ENCODE measurements at regions not wholly inside any gene's neighbourhood (a gene's known extent, or its start where the extent isn't known, plus 50 kb on each side); places are given as distances from the start of the nearest gene placed in this dataset.

DNA sequence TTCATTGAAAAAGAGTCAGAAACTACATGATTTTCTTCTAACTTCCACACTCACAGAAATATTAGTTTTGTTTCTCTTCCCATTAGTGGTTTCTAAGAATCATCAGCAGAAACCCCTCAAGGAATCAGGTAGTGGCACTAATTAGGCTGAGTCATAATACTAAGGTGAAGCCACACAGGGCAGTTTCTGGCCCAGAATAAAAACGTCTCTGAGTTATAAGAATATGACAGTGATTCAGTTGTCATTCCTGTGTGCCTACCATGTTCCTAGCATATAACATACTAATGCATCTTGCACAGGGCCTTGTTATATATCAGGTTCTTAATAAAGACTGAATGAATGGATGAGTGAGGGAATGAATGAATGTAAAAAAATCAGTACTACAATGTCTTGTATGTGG is 206.0 kb upstream of the PLEKHG7 start:
- DNase-seq (ENCODE audit: low spot score) = no peak

DNA sequence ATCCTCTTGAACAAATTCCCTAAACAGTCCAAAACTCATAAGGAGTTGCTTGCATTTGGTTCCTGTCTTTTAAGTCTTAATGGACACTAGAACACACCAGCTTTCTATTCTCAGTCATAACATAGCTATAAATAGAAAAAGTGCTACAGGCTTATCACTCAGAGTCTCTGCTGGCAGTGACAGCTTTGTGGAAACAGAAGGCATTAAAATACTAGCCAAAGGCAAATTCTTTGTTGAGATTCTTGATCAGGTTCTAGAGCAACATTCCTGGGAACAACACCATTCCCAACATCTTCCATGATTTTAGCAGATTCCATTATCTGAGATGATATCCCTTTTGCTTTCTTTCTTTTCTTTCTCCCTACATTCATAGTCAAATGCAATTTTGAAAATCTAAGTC is 207.7 kb upstream of the PLEKHG7 start:
- DNase-seq (ENCODE audit: low spot score) = no peak

DNA sequence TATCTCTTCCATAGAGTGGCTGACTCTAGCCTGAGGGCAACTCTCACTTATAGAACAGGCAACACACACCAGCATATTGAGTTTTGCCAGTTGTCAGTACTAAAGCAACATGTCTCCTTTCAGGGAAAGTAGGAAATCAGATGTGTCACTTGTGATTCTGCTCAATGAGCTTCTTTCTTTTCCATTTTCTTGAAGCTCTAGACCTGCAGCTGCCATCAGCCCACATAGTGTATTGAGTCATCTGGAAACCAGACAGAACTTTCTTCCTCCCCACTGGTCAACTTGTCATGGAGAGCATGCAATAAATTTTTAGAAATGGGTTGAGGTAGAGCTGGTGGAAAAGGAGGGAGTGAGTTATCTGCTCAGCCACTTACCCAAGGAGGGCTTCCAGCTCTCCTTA is 209.0 kb upstream of the PLEKHG7 start:
- no peak for DNase-seq (ENCODE audit: low spot score)

DNA sequence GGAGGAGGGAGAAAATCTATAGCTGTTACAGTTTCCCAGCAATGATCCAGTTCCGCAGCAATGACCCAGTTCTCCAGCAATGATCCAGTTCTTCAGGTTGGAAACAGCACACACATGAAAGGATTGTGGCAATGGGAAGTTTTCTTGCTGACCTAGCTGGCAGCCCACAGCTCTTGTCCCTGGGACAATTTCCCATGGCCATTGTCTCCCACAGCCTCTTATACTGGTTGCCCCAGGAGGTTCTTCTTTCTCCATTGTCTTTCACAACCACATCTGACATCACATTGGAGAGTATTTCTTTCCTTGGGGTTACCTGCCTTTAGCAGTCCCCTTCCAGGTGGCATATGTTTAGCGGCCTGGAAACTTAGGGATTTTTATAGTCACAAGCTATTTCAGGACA is 209.8 kb upstream of the PLEKHG7 start:
- no peak for DNase-seq (ENCODE audit: low spot score)

DNA sequence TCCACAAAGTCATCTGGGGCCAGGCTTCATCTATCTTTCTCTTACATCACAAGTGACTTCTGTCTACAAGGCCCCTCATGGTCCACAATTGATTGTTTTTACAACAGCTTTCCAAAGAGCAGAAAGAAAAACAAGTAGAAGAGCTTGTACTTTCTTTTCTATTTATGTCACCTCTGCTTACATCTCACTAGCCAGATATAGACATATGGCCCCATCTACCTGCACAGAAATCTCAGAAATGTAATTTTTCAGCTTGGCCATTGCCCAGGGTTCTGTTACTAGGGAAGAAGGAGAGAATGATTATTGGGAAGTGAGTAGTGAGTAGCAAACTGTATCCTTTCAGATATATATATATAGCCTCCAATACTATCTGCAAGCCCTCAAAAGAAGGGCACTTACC is 210.5 kb upstream of the PLEKHG7 start:
- no peak for DNase-seq (ENCODE audit: low spot score)

DNA sequence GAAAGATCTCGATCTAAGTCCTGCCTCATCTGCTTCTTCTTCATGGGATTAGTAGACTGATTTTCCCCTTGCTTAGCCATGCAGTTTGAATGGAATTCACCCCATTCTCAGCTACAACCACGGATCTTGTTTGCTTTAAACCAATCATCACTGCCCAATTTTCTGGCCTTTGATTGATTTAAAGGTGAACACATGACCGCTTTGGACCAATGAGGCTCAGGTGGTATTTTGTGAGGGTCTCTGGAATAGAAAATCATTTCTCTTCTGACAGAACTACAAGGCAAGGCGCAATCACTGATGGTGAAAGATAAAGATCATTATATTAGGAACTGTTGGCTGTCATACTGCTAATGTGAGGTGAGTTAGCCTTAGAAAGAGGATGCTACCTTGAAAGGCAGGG is 213.0 kb upstream of the PLEKHG7 start:
- DNase-seq (ENCODE audit: low spot score) = no peak

DNA sequence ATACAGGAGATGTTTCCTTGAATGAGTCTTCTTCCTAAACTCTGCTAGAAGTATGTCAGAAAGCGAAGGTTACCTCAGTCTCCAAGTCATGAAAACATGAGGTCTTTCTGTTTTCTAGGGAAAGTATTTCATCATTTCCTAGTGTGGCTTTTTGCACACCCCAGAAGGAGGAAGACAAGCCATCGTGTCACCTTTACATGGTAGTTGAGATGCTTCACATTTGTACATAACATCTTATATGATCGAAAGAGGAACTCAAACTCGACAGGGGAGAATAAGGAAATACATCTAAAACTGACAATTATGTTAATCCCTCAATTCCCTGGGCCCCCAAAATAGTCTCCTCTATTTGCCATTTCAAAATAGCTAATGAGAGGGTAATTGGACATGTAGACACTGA is 214.1 kb upstream of the PLEKHG7 start:
- no peak for DNase-seq (ENCODE audit: low spot score)

DNA sequence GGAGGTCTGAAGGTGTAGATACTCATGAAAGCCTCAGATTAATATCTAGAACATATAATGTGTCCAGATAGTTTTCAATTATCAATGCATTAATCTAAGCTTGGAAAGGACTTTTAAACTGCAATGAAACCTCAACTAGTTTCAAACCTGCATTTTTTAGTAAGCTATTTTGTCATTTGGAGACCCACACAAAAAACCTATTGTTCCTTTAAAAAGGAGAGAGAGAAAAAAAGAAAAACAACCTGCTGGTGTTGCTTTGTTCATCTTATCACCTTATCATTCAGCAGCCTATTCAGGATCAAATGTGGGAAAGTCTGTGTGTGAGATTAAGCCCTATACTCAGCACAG is 215.7 kb upstream of the PLEKHG7 start:
- DNase-seq (ENCODE audit: low spot score) = no peak

DNA sequence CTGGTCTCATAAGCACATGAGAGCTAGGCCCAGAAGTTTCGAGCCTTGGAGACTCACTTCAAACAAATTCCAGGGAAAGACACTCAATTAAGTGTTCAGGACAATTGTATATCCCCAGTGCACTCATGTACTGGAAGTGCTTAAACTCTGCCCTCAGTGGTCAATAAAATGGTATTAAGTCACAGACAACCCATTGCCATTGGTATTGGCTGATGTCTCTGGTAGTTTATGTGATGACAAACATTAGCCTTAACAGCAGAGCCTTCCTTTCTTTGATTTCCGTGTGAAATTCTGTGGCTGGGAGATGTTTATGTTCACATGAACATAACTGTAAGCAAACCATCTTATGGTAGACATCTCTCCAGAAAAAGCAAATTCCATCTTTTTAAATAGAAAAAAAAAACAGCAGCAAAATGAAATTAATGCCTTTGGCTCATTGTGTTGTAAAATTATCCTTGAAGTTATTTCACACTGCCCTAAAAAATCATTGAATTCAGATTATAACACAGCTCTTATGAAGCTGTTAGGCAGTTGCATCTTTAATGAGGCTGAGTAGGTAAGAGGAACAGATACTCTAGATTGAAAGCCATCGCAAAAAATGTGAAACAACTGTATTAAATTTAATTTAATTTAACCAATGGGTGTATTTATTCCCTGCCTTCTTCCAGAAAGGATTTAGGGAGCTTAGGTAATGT is 216.2 kb upstream of the PLEKHG7 start:
- DNase-seq (ENCODE audit: low spot score) = no peak

DNA sequence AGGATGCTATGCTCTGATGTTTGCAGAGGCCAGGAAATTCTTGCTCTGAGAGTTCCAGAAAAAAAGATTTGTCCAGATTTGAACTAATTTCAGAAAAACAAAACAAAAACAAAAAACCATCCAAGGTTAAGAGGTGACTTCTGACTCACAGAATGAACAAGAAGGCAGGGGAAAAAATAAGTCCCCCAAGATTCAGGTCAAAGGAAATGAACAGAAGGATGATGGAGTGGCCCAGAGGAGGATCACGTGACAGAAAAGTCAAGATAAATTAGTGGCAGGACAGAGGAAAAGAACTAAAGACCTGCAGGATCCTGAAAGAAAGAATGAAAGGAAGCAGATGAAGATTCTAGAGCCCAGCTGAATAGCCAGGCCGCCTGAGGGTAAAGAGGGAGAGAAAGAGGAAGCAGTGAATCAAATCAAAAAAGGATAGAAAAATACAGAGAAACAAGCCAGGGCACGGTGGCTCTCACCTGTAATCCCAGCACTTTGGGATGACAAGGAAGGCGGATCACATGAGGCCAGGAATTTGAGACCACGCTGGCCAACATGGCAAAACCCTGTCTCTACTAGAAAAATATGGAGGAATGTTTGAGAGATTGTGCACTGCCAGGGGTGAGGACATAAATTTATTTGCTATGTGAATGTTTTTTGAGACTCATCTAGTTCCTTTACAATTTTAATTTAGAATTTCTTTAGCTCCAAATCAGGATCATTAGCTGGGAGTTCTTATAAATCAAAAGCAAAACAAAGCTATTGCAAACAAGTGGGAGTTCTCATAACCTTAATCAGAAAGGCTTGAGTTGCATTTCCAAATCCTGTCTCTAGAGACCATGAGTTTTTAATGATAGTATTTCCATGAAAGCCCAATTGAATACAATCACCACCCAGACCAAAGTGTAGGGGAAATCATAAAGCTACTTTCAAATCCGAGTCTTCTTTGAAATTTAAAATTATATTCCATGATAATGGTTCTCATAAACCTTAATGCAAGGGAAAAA is 217.1 kb upstream of the PLEKHG7 start:
- DNase-seq (ENCODE audit: low spot score) = no peak

DNA sequence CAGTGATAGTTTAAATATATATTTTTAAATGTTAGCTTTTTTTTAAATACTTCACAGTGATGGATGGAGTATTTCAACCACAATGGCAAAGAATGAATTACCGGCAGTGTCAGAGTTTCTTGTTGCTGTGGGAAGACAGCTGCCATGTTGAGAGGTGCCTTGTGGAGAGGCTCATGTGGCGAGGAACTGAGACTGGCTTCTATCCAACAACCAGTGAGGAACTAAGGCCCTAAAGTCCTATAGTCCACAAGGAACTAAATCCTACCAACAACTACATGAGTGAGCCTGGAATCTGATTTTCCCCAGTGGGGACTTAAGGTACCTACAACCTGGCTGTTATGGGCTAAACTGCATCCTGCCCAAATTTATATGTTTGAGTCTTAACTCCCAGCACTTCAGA is 220.2 kb upstream of the PLEKHG7 start:
- no peak for DNase-seq (ENCODE audit: low spot score)

DNA sequence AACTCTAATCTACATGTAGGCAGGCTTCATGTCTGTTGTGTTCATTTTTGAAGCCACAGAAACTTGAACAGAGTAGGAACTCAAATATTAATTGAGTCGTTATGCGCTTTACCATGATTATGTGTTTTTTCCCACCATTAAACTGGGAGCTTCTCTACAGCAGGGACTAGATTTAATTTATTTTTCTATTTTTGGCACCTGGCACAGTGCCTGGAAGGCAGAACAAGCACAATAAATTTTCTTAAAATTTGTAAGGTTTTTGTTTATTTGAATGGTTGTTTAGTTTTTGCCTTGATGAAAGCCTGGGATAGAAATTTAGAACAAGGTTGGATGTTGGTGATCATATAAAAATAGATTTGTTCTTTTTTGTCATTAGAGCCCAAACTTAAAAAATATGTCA is 221.7 kb upstream of the PLEKHG7 start:
- DNase-seq (ENCODE audit: low spot score) = no peak

DNA sequence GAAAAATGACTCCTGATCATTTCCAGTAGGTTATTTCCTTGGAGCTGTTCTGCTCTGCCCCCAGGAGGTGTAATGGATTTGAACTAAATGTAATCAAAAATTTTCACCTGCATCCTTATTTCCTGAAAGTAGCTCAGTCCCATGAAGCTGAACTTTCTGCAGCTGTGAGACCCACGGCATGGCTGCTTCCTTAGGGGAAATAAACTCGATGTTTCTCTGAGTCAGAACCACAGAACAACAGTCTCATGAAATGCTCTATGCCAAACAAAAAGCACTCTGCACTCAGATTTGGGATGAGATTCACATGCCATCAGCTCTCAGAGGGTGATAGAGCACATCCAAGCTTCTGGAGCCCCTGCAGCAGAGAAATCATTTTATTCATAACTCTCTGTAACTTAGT is 224.1 kb upstream of the PLEKHG7 start:
- DNase-seq (ENCODE audit: low spot score) = no peak

DNA sequence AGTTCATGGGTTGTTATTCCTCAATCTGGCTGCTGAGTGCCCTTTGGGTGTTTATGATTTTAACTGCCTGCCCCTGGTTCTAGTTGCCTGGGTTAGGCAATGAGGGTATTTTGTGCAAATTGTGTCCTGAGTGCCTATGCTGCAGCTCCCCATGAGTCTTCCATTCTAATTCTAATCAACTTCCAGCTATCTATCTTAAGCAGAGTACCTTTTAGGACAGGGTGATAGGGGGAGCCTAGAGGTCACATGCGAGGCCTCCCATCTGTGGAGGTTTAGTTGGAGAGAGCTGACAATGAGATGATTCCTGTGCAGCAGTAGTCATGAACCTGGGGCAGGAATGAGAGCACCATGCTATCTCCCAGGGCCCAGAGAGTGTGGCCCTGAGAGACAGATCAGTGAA is 225.9 kb upstream of the PLEKHG7 start:
- DNase-seq (ENCODE audit: low spot score) = no peak

DNA sequence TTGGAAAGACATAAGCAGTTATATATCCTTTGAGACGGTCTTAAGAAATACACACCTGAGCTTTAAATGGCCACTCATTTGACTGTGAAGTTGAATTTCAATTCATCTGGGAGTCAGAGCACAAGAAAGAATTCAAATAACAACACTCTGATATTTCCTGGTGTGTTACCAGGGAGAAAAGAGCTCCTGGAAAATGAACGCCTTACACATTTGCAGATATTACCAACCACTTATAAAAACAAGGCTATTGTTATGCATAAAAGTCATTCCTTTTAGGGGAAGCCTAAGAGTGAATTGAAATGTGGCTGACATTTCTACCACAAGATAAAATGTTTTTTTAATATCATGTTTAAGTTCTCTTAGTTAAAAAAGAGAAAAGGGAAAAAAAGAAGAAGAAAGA is 229.2 kb upstream of the PLEKHG7 start:
- no peak for DNase-seq (ENCODE audit: low spot score)

DNA sequence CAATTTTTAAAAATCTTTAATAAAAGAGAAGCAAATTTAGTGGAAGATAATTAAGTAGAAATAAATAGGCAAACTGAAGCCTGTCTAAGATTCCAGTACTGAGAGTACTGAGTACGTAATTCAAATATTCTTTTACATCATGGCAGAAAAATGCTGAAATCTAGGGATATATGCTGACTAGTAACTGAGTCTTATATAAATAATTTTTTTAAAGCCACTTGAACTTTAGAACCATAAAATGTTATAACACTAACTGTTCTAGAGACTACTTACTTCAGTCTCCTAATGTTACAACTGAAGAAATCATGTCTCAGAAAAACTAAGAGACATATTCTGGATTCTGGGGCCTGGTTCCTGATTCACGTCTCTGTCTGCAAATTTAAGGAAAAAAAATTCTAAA is 230.6 kb upstream of the PLEKHG7 start:
- no peak for DNase-seq (ENCODE audit: low spot score)

DNA sequence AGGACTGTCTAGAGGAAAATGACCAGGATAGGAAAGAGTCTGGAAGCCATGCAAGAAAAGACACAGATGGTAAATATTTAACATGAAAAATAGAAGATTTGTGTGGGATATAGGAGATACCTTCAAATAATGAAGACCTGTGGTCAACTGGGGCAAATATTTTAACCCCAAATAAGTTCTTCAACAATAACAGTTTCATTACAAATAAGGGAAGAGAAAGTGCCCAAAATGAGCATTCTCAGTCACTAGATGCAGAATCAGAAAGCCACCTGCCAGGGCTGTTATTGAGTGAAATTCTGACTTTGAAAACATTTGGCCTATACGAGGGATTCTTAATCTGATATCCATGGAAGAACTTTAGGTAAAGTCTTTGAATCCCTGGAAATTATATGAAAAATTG is 231.2 kb upstream of the PLEKHG7 start:
- no peak for DNase-seq (ENCODE audit: low spot score)

DNA sequence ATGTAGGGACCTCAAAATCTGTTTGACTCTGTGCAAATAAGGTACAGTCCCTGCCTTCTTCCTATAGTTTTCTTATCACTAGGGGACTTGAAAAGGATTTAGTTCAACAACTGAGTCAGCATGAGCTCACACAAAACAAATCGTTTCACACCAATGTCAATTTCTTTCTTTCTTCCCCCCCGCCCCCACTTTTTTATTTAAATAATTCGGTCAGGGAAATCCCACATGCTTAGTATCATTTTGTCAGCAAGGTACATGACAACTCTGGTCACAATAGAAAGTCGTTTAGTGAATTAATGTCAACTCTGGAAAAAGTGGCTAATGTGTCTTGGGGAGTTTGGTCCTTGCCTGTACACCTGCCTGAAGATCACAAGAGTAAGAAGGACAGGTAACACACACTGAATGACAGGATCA is 232.2 kb upstream of the PLEKHG7 start:
- no peak for DNase-seq (ENCODE audit: low spot score)

DNA sequence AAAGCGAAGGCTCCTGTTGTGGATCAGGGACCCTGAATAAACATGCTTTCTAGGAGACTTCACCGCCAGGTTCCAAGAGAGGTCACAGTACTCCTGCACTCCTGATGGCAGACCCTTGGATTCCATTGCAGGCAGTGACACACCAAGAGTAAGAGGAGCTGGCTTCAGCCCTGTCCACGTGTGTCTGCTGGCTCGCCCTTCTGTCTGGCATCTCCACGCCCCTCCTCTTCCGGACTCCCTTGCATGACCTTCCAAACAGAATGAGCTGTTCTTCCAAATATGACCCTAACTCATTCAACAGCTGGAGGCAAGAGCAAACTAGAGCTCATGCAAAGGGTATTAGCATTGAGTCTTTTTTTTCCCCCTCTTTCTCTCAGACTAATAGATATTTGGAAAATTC is 233.0 kb upstream of the PLEKHG7 start:
- no peak for DNase-seq (ENCODE audit: low spot score)

DNA sequence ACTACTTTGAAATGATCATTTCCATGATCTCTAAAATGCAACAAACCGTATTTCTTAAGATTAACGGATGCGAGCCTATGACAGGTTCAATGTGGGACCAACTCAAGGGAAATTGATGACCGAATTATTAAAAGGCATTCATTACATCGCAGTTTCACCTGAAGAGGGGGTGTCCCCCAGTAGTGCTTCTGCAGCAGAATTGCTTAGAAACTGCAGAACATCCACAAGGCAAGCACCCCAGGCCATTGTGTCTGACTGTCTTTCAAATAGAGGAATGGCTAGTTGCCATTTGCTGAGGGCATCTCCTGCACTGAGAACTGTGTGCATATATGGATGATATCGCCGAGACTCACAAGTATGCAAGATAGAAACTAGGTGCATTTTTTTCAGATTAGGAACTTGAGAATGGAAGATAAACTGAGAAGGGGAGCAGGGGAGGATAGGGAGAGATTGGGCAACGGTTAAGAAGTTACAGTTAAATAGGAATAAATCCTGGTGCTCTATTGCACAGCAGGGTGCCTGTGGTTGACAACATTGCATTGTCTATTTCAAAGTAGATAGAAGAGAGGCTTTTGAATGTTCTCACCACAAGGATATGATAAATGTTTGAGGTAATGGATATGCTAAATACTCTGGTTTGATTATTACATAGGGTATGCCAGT is 234.3 kb upstream of the PLEKHG7 start:
- DNase-seq (ENCODE audit: low spot score) = no peak

DNA sequence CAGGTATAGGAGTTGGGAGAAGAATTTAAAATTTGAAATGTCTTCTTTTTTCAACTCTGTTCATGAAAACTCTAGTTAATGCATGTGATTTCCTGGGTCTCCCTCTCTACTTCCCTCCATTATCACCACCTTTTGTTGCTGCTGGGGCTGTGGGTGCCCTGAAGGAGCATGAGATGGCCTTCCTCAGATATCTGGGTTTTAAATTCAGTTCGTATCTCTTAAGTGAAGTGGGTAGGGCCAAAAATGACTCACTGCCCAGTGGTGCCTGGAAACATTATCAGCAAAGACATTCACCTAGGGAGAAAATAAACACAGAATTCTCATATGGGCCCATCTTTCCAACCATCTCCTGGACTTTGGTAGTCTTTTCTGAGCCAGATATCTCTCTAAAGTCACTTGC is 234.9 kb upstream of the PLEKHG7 start:
- DNase-seq (ENCODE audit: low spot score) = no peak

DNA sequence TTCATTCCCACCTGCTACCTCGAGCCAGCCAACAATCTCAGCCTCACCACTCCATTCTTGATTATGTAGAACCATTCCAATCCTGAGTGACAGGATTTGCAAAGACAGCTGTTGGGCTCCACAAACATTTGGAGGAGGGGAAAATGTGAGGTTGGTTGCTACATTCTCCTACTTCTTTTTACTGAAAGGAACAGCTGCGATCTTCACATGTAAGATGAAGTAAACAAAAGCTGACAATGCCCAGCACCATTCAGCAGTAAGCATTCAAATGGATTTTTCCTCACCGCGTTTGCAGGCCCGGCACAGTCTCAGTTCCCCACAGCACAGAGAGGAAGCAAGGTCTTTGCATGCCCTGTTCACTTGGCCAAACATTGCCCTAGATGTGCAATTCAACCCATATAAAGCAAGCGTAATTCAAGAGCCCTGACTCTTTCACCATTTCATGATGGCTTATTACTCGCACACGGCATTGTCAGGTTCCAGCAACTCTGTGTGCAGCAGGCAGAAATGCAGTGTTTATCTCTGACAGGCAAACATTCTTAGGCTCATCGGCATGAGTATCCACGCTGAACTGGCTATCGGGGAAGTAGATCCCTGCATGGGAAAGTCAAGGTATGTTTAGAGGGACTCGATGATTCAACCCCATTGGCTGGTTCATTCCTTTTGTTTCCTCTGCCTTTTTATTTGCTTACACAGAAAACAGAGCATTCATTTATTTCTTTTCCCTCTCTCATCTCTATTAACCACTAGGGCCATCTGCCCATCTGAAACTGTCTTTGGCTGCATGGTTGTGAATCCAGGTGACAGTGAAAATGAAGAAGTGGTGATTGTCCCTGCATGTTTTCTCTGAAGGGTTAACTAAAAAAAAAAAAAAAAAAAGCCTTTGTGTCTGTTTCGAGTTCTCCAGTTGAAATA is 236.1 kb upstream of the PLEKHG7 start:
- no peak for DNase-seq (ENCODE audit: low spot score)

Data from H4 (cell line).